ENCODE measurements at regions not wholly inside any gene's neighbourhood (a gene's known extent, or its start where the extent isn't known, plus 50 kb on each side); places are given as distances from the start of the nearest gene placed in this dataset.
"Not testable (repeated sequence)": the region's sequence is repeated elsewhere in the genome, so short reads cannot be mapped to it uniquely, and the experiment has no call there.

DNA sequence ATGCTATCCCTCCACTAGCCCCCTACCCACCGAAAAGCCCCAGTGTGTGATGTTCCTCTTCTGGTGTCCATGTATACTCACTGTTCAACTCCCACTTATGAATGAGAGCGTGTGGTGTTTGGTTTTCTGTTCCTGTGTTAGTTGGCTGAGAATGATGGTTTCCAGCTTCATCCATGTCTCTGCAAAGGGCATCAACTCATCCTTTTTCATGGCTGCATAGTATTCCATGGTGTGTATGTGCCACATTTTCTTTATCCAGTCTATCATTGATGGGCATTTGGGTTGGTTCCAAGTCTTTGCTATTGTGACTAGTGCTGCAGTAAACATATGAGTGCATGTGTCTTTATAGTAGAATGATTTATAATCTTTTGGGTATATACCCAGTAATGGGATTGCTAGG is 599.3 kb upstream of the B3GAT1 start:
- not testable (repeated sequence) for DNase-seq (ENCODE audit: low spot score)

DNA sequence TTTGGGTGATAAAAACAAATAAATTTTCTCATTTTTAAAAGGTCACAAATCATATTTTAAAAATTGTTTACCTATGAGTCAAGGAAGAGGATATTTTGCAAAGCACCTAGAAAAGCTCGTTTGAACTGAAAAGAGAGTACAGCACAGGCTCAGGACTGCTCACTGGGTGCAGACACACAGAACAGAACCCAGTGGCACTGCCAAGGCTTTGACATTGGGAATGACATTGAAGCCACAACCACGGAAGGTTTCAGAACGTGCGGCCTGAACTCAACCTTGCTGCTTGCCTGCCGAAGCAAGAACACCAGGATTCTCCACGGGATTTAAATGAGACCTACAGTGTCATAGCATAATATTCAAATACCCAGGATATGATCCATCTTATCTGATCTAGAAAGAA is 597.1 kb upstream of the B3GAT1 start:
- DNase-seq (ENCODE audit: low spot score): no peak

DNA sequence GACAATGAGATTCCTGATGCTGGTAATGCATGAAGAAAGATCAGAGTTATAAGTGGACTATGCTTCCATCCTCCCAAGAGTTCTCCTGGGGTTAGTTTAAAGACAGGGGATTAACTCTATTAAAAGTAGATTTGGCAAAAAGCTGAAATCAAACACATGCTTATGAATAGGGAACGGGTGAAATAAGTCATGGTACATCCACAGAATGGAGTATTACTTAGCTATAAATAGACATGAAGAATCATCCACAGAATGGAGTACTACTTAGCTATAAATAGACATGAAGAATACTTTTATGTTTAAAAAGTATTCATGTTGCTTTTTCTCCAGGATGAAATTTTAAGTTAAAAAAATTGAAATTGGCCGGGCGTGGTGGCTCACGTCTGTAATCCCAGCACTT is 596.4 kb upstream of the B3GAT1 start:
- no peak for DNase-seq (ENCODE audit: low spot score)

DNA sequence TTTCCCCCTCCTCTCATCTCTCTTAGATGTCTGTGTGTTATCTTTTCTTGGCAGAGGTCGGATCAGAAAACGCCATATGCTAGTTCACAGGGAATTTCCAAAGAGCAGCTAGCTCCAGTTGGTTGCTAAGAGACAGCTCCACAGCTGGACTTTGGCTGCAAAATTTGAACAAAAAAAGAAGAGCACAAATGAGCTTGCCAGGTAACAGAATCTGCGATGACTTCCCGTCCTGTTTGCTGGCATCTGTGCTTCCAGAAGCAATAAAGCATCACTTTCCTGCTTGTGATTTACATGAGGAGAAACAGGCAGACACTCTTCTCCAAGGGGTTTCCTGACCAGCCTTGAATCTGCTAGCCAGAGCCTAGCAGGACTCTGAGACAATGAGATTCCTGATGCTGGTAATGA is 596.0 kb upstream of the B3GAT1 start:
- DNase-seq (ENCODE audit: low spot score): no peak

DNA sequence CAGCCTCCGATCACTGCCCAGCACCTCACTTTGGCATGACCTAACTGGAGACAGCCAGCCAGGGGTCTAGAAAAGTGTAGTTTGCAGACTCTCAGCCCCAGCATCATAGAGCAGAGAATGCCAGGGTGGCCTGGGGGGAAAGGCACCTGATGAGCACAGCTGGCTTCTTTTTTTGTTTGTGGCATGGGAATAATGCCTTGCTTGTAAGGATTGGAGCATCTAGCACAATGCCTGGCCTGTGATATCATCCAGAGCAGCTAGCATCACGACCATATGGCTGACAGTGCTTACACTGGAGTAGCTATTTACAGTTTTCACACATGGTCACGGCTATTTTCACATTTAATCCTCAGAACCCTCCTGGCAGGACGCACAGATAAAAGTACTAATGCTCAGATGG is 594.8 kb upstream of the B3GAT1 start:
- DNase-seq (ENCODE audit: low spot score): no peak

DNA sequence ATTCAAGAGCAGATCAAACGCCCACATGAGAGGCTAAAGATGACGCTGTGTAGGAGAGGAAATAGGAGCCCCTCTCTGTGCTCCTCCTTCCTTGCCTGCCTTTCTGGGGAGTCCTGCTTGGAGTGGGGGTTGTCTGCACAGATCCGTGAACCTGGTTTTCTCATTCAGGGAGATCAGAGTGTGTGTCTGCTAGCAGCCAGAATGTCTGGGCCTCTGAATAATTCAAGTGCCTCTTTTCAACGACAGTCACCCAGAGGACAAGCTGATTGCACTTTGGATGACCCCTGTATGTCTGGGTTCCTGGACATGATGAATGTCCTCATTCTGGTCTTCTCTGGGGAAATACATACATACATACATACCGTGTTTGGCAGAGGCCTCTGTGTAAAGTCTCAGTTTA is 592.5 kb upstream of the B3GAT1 start:
- no peak for DNase-seq (ENCODE audit: low spot score)

DNA sequence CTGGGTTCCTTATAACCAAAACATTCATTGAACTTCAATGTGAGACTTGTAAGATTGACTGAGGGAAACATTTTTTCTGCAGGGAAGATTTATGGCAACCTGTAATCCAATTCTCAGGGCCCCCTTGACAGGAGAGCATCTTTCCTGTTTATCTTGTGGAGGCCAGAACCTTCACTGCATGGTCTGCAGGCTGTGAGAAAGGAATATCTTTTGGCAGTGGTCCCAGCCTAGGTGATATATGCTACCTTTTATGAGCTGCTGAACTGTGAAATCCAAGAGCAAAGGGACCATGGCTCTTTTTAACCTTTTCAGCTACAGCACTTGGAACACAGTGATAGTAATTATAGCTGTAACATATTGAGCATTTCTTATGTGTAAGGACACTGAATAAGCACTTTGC is 590.2 kb upstream of the B3GAT1 start:
- no peak for DNase-seq (ENCODE audit: low spot score)

DNA sequence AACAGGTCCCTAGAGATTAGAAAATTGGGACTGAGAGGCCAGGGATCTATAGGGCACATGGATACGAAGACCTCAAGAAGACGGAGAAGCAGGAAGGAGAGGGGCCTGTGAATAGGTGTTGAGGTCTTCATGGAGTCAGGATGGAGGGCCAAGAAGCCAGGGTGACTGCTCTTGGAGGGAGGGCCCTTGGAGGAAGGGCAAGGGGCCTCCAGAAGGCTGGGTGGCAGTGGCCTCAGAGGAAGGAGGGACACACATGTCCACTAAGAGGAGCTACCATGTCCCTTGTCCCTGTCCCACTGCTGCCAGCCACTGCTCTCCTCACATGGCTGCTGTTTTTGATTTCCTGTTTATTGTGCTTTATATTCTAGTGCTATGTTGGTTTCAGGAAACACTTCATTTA is 589.5 kb upstream of the B3GAT1 start:
- DNase-seq (ENCODE audit: low spot score): no peak

DNA sequence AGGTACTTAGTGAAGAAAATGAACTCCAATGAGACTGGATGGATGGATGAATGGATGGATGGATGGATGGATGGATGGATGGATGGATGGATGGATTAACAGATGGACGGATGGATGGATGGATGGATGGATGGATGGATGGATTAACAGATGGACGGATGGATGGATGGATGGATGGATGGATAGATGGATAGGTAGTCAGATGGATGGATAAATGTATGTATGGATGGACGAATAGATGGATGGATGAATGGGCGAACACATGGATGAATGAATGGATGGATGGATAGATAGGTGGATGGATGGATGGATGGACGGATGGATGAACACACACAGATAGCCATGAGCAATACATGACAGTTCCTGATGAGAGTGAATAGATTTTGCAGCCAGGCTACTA is 589.0 kb upstream of the B3GAT1 start:
- DNase-seq (ENCODE audit: low spot score): not testable (repeated sequence)

DNA sequence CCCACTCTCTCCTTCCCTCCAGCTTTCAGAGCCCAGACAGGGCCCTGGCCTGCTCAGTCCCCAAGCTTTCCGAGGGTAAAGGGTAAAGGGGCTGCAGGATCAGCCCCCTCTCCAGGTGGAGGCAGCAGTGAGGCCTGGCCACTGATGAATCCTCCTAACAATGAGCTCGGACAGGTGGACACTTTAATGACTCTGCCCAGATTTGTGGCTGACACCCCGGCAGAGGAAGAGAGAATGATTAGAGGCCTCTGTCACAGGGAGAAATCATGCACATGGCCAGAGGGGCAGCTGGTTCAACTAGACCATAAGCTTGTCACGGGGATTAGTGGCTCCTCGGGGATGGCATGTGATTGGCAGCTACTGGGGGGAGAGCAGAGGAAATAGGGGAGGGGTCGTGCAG is 587.5 kb upstream of the B3GAT1 start:
- no peak for DNase-seq (ENCODE audit: low spot score)

DNA sequence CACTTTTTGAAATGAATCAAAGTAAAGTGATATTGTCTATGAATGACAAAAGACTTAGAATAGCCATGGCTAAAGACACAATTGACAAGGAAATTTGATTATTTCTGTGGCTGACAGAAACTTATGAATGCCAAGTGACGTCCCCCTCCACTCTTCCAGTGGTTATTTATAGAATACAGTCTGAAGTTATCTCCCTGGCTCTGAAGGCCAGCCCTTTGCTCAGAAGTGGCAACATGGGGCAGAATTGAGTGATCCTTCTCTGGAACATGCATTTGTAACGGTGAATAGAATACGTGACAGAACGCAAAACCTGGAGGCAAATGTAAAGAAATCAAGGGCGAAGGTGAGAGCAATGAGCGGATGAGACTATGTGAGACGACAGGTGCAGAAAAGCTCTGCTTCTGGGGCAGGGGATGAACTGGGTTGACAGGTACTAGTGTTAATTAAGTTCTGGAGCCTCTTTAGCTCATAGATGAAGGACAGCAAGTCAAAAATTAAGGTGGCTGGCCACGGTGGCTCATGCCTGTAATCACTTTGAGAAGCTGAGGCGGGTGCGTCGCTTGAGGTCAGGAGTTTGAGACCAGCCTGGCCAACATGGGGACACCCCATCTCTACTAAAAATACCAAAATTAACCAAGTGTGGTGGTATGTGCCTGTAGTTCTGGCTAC is 585.7 kb upstream of the B3GAT1 start:
- no peak for DNase-seq (ENCODE audit: low spot score)

DNA sequence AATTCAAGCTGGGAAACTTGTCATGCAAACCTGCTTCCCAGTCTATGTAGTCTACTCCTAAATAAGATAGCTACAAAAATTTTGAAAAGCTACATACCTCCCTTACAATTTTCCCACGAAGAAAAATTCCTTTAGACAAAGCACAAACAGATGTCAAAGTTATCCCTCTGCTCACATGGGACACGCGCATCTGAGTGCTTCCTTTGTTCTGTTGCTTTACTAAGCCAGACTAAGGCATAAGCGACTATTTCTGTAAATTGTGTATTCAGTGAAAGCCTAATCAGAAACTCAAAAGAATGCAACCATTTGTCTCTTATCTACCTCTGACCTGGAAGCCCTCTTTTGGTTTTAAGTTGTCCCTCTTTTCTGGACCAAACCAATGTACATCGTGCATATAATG is 583.7 kb upstream of the B3GAT1 start:
- DNase-seq (ENCODE audit: low spot score): no peak

DNA sequence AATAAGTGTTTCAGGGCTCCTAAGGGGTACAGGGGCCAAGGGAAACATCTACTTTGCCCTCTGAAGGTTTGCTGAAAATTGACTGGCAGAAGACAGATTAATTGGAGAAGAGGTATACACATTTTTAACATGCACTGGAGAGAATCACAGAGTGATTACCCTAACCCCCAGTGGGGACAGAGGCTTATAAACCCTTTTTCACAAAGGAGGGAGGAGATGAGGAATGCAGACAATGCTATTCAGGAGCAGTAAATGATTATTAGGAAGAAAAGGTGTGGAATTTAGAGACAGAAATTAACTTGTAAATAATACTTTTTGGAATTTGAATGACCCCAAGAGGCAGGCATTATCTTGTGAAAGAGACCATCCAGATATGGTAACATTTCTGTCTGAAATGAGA is 582.4 kb upstream of the B3GAT1 start:
- DNase-seq (ENCODE audit: low spot score): no peak

DNA sequence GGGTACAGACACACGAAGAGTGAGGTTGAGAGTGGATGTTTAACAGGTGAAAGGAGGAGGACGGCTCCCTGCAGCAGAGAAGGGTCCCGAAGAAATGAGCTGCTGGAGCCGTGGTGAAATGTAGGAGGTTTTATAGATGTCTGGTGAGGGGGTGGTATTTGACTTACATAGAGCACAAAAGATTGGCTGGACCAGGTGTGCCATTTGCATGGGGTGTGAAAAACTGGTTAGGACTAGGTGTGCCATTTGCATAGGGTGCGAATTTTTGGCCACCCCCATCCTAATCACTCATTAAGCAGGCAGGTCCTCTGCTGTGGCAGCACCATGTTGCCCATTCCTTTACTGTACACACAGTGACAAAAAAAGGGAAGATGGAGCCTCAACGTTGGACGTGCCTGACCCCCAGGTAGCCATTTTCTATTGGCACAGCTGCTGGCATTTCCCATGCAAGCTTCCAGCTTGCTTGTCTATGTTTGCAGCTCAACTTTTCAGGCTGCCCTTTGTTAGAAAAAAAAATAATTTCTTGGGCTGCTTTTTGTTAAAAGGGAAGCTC is 581.7 kb upstream of the B3GAT1 start:
- DNase-seq (ENCODE audit: low spot score): no peak

DNA sequence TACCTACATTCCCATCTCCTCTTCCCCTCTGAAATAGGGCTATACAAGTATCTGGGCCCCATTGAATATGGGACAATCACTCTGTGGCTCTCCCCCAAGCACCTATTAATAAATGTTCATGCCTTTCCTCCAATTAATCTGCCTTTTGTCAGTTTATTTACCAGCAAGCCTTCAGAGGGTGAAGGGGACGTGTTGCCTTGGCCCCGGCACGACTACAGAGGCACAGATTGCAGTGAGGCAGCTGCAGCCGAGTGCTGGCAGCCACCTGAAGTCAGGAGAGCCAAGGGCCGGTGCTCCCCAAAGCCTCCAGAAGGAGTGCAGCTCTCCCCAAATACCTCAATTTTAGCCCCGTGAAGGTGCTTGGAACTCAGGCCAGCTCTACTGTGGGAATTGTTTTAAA is 580.9 kb upstream of the B3GAT1 start:
- no peak for DNase-seq (ENCODE audit: low spot score)

DNA sequence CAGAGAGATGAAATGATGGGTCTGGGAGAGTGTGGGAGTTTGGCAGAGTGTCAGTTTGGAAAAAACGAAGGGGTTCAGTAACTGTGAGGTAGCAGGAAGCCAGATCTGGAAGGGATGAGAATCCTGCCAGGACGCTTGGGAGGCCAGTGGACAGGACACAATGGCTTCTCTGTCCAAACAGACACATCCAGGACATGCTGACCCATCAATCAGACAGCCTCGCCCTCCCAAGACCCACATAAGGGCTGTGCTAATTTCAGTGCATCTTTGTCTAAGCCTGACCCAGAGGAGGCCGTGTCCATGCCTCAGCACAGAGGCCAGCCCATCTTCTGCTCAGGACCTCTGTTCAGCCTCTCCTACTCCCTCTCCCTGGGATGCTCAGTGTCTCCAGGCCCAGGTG is 576.5 kb upstream of the B3GAT1 start:
- no peak for DNase-seq (ENCODE audit: low spot score)

DNA sequence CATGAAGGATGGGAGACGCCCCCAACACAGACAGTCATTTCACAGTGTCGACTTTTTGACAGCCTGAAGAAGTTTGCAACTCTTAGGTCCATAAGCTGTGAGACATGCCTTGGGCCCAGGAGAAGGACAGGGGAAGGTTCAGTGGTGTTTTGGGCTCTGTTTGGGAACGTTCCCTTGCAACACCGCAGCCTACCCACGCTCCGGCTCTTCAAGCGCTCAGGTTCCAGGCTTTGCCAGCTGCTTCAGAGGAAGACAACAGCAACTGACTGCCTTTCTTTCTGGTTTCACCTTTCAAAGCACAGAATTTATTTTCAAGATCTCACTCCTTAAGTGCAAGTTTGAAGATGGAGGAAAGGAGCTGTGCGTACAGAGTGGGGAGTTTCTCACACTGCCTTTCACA is 575.8 kb upstream of the B3GAT1 start:
- DNase-seq (ENCODE audit: low spot score): no peak

DNA sequence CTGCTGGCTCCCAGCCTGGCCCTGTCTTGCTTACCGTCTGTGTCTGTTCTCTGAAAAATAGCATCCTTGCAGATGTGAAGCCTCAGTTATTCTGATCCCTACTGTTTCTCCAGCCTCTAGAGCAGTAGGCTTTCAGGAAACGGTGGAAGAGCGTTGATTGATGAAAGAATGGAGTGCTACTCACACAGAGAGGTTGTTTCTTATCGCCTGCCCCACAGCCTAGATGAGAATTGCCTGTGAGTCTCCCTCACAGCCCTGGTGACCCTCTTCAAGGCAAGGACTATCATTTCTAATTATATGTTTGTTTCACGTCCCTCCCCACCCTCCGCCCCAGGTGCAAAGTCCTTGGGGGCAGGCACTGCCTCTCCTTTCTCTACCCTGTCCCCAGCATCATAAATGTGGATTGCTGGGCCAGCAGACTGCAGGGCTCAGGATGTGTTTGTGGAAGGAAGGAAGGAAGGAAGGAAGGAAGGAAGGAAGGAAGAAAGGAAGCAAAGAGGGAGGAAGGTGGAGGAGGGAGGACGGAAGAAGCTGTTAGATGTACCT is 575.3 kb upstream of the B3GAT1 start:
- no peak for DNase-seq (ENCODE audit: low spot score)

DNA sequence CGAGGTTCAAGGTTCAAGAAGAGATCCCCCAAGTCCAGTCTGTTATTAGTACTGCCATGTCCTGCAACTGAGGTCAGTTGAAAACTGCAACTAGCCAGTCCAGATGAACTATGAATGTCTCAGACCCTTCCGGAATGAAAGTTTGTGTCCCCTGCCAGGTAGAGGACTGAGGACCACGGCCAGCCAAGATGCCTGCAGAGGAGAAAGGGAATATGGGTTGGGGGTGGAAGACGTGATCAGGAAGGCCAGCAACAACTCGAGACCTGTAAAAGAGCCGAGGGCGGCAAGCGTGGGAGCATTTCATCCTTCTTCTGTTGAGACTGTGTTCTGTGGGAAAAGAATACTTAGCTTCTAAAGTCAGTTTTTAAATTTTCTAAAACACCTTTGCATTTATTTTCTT is 572.4 kb upstream of the B3GAT1 start:
- DNase-seq (ENCODE audit: low spot score): no peak

DNA sequence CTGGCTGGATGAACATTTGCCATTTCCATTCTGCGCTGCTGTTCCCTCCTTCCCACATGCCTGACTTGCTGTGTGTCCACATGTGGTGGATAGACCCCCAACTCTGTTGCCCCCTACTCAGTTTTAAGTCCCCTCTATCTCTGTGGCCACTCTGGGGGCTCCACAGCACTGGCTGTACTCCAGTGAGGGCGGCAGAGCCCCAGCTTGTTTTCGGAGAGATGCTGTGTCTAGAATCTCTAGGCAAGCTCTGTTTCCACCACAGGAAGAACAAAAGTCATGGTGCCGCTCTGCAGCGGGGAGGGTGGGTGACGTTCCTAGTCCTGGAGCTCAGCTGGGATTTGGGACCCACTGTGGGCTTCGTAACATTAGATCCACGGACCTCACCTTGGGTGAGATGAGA is 570.4 kb upstream of the B3GAT1 start:
- DNase-seq (ENCODE audit: low spot score): not testable (repeated sequence)

DNA sequence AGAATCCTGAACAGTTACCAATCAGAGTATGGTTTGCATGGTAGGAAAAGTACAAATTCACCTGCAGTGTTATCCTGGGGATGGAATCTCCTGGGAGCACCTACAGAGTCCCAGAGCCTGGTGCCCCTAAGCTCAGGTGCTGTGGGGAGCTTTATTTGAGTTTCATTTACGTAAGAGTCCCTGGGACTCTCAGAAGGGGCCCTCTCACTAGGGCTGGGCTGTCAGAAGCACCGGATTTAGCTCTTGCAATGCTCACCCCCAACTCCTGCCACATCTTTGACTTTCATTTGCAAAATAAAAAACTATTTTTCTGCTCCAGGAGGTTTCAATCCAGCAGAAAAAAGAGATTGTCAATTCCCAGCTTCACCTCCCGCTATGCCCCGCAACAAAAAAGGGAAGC is 569.8 kb upstream of the B3GAT1 start:
- no peak for DNase-seq (ENCODE audit: low spot score)

DNA sequence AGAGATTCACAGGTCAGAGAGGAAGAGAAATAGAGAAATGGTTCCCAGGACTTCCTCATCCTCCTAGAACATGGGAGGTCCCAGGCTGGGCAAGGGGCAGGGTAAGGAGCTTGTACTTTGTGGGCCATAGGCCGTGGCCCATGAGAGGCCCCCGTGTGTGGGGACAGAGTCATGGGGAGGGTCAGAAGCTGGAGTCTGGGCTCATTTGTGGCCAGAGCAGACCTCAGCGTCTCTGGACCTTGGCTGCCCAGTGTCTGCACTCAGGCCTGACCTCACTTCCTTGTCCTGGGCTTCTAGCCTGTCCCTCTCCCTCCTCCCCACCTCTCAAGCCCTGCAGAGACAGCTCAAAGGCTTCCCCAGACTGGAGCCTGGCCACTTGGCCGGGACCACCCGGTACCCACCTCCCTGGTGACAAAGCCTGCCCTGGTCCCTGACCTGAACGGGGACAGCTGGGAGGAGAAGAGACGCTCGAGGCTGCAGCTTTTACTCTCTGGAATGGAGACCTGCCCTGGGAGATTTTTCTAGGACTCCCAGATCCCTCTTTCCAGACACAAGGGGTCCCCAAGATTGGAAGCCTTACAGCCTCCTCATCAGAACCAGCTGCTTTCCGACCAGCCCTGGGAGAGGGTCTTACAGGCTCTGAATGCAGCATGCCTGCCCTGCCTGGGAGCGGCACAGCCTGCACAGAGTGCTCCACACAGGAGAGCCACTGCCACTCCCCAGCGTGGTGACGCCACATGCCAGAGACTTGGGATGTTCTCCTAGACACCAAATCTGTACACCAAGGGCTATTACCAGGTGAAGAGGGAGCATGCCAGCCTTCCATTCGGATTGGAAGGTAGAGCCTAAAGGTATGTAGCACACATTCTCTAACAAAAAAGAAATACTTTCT is 569.0 kb upstream of the B3GAT1 start:
- DNase-seq (ENCODE audit: low spot score): no peak

DNA sequence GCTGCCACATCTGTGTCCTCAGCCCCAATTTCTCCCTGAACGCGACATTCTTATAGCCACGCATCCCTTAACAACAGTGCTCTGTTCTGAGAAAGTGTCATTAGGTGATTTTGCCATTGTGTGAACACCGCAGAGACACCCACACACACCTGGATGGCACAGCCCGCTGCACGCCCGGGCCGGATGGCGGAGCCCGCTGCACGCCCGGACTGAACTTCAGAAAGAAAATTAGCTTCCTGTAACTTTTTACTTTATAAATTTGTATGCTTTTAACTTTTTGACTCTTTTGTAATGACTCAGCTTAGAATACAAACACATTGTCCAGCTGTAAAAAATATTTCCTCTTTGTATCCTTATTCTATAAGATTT is 567.0 kb upstream of the B3GAT1 start:
- not testable (repeated sequence) for DNase-seq (ENCODE audit: low spot score)
